Endothelial cell (in vitro differentiated cells): ENCODE measurements at regions not wholly inside any gene's neighbourhood (a gene's known extent, or its start where the extent isn't known, plus 50 kb on each side); places are given as distances from the start of the nearest gene placed in this dataset.

Experiments
- DNase-seq: peaks from one replicate; pipeline ENCODE4 v3.0.0; 2021; ENCODE audit warnings: low spot score
- H3K27ac Mint-ChIP-seq: one replicate; pipeline ENCODE4 v1.8.0; 2021; ENCODE audit warnings: mixed read lengths, inconsistent platforms; ENCODE audit not compliant: unreplicated experiment
- H3K27me3 Mint-ChIP-seq: one replicate; pipeline ENCODE4 v1.8.0; 2021; ENCODE audit warnings: mild to moderate bottlenecking, moderate library complexity, mixed read lengths, inconsistent platforms; ENCODE audit not compliant: unreplicated experiment
- H3K36me3 Mint-ChIP-seq: one replicate; pipeline ENCODE4 v1.8.0; 2021; ENCODE audit warnings: mild to moderate bottlenecking, low read depth, mixed read lengths, inconsistent platforms; ENCODE audit not compliant: unreplicated experiment
- H3K4me1 Mint-ChIP-seq: one replicate; pipeline ENCODE4 v1.8.0; 2021; ENCODE audit warnings: mild to moderate bottlenecking, mixed read lengths, inconsistent platforms; ENCODE audit not compliant: unreplicated experiment
- H3K4me3 Mint-ChIP-seq: one replicate; pipeline ENCODE4 v1.8.0; 2021; ENCODE audit warnings: mild to moderate bottlenecking, mixed read lengths, inconsistent platforms; ENCODE audit not compliant: unreplicated experiment
- H3K9me3 Mint-ChIP-seq: one replicate; pipeline ENCODE4 v1.8.0; 2021; ENCODE audit warnings: mixed read lengths, inconsistent platforms; ENCODE audit not compliant: unreplicated experiment
- CTCF ChIP-seq: fragments of 200-600 bp; sonication (generic); IDR thresholded peaks from one replicate; pipeline ENCODE4 v1.5.0; 2021; ENCODE audit warnings: antibody characterized with exemption; ENCODE audit not compliant: unreplicated experiment

- no peak for DNase-seq
- no peaks in the 10 kb centered on the region for H3K9me3 Mint-ChIP-seq
- H3K27ac Mint-ChIP-seq = no peak overlapping the region
- no peak for TF ChIP-seq CTCF
- no peaks in the 10 kb centered on the region for H3K27me3 Mint-ChIP-seq
- no peaks in the 10 kb centered on the region for H3K36me3 Mint-ChIP-seq
- H3K4me1 Mint-ChIP-seq = no peaks in the 10 kb centered on the region
- no peak overlapping the region for H3K4me3 Mint-ChIP-seq
These were observed 305.7 kb downstream of the PDGFC start for GRCh38 chr4:156665780-156666366.

- no peak for TF ChIP-seq CTCF
- H3K4me3 Mint-ChIP-seq = no peak overlapping the region
- H3K27me3 Mint-ChIP-seq = no peaks in the 10 kb centered on the region
- no peak for DNase-seq
- H3K4me1 Mint-ChIP-seq = no peaks in the 10 kb centered on the region
- H3K36me3 Mint-ChIP-seq = no peaks in the 10 kb centered on the region
- H3K27ac Mint-ChIP-seq = no peak overlapping the region
- no peaks in the 10 kb centered on the region for H3K9me3 Mint-ChIP-seq
These were observed 307.9 kb downstream of the PDGFC start for GRCh38 chr4:156663663-156664062.

- DNase-seq = no peak
- Mint-ChIP-seq H3K27ac (no peak overlapping the region), H3K4me3 (no peak overlapping the region), H3K9me3 (no peaks in the 10 kb centered on the region), H3K4me1 (no peaks in the 10 kb centered on the region), H3K36me3 (no peaks in the 10 kb centered on the region), H3K27me3 (no peaks in the 10 kb centered on the region)
- TF ChIP-seq CTCF = no peak
These were observed 308.7 kb downstream of the PDGFC start for GRCh38 chr4:156662921-156663320.

GRCh38 chr4:156661555-156661954 lies 310.0 kb downstream of the PDGFC start:
- DNase-seq = no peak
- Mint-ChIP-seq H3K27me3 (no peaks in the 10 kb centered on the region), H3K36me3 (no peaks in the 10 kb centered on the region), H3K4me1 (no peaks in the 10 kb centered on the region), H3K9me3 (no peaks in the 10 kb centered on the region), H3K27ac (no peak overlapping the region), H3K4me3 (no peak overlapping the region)
- no peak for TF ChIP-seq CTCF

GRCh38 chr4:156660465-156660864 lies 311.1 kb downstream of the PDGFC start:
- no peaks in the 10 kb centered on the region for H3K27me3 Mint-ChIP-seq
- DNase-seq = no peak
- H3K4me1 Mint-ChIP-seq = no peaks in the 10 kb centered on the region
- no peak overlapping the region for H3K27ac Mint-ChIP-seq
- no peak for TF ChIP-seq CTCF
- no peaks in the 10 kb centered on the region for H3K36me3 Mint-ChIP-seq
- H3K9me3 Mint-ChIP-seq = no peaks in the 10 kb centered on the region
- H3K4me3 Mint-ChIP-seq = no peak overlapping the region
